HCT116 (cell line): ENCODE measurements at regions not wholly inside any gene's neighbourhood (a gene's known extent, or its start where the extent isn't known, plus 50 kb on each side); places are given as distances from the start of the nearest gene placed in this dataset.

Experiments used
- EGR1 ChIP-seq: IDR thresholded peaks from 2 replicates; pipeline ENCODE4 v1.6.1; 2012; ENCODE audit warnings: low read depth
- EZH2 ChIP-seq: fragments of 200-600 bp; sonication (generic); IDR thresholded peaks from 2 replicates; pipeline ENCODE4 v1.6.1; 2017; ENCODE audit warnings: antibody characterized with exemption, mixed run types
- POLR2A ChIP-seq: IDR thresholded peaks from 2 replicates; pipeline ENCODE4 v1.7.0; 2011; ENCODE audit warnings: borderline replicate concordance; ENCODE audit not compliant: insufficient read depth, insufficient read length; ENCODE audit errors: extremely low read depth
- POLR2AphosphoS5 ChIP-seq: IDR thresholded peaks from 2 replicates; pipeline ENCODE4 v1.6.1; 2011; ENCODE audit warnings: mild to moderate bottlenecking, low read depth, low read length, moderate library complexity
- RAD21 ChIP-seq: IDR thresholded peaks from 2 replicates; pipeline ENCODE4 v1.6.1; 2012; ENCODE audit warnings: low read depth, mild to moderate bottlenecking
- REST ChIP-seq: IDR thresholded peaks from 2 replicates; pipeline ENCODE4 v1.6.1; 2012; ENCODE audit warnings: low read depth
- SIN3A ChIP-seq: IDR thresholded peaks from 2 replicates; pipeline ENCODE4 v1.6.1; 2012; ENCODE audit warnings: low read depth
- SRF ChIP-seq: IDR thresholded peaks from 2 replicates; pipeline ENCODE4 v1.6.1; 2012; ENCODE audit warnings: low read depth
- YY1 ChIP-seq: IDR thresholded peaks from 2 replicates; pipeline ENCODE4 v1.6.1; 2011; ENCODE audit warnings: low read length, low read depth, moderate library complexity, mild to moderate bottlenecking; ENCODE audit not compliant: insufficient replicate concordance; ENCODE audit errors: extremely low read depth
- ZBTB33 ChIP-seq: IDR thresholded peaks from 2 replicates; pipeline ENCODE4 v1.6.1; 2011; ENCODE audit warnings: mild to moderate bottlenecking, low read length, moderate library complexity; ENCODE audit not compliant: insufficient replicate concordance; ENCODE audit errors: extremely low read depth
- TF ChIP-seq, protein P1 (sequence below), 3 experiments: fragments of 200-600 bp in 1 of 3; sonication (generic) in 1 of 3; IDR thresholded peaks in 2 of 3; conservative IDR thresholded peaks in 1 of 3; 2 replicates each; pipeline ENCODE4 v1.5.1; 2012 to 2017; ENCODE audit warnings: low read depth in 2 of 3, low read length in 2 of 3, antibody characterized with exemption in 1 of 3, borderline replicate concordance in 1 of 3, control low read depth in 1 of 3, mild to moderate bottlenecking in 1 of 3, mixed read lengths in 1 of 3, mixed run types in 1 of 3, moderate library complexity in 1 of 3; ENCODE audit not compliant: insufficient read depth in 1 of 3
- TF ChIP-seq, protein P2 (sequence below): IDR thresholded peaks from 2 replicates; pipeline ENCODE4 v1.6.1; 2012
- TF ChIP-seq, protein P3 (sequence below): IDR thresholded peaks from 2 replicates; pipeline ENCODE4 v1.6.1; 2012

GRCh38 chr1:71210718-71211117 is 129.9 kb upstream of the ZRANB2 start:
- TF ChIP-seq YY1 (no peak), SRF (no peak), EZH2 (no peak), POLR2A (no peak), POLR2AphosphoS5 (no peak), REST (no peak), EGR1 (no peak), RAD21 (no peak), SIN3A (no peak), ZBTB33 (no peak)
- TF ChIP-seq, protein P1, sequence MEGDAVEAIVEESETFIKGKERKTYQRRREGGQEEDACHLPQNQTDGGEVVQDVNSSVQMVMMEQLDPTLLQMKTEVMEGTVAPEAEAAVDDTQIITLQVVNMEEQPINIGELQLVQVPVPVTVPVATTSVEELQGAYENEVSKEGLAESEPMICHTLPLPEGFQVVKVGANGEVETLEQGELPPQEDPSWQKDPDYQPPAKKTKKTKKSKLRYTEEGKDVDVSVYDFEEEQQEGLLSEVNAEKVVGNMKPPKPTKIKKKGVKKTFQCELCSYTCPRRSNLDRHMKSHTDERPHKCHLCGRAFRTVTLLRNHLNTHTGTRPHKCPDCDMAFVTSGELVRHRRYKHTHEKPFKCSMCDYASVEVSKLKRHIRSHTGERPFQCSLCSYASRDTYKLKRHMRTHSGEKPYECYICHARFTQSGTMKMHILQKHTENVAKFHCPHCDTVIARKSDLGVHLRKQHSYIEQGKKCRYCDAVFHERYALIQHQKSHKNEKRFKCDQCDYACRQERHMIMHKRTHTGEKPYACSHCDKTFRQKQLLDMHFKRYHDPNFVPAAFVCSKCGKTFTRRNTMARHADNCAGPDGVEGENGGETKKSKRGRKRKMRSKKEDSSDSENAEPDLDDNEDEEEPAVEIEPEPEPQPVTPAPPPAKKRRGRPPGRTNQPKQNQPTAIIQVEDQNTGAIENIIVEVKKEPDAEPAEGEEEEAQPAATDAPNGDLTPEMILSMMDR (IDR thresholded peaks at IDR 0.05 in 2 of 3, conservative IDR thresholded peaks at IDR 0.05 in 1 of 3; ENCODE audit: borderline replicate concordance in 1 of 3, insufficient read depth in 1 of 3, low read depth in 2 of 3, low read length in 2 of 3), result no peak
- TF ChIP-seq, protein P2, sequence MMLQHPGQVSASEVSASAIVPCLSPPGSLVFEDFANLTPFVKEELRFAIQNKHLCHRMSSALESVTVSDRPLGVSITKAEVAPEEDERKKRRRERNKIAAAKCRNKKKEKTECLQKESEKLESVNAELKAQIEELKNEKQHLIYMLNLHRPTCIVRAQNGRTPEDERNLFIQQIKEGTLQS, result no peak
- TF ChIP-seq, protein P3, sequence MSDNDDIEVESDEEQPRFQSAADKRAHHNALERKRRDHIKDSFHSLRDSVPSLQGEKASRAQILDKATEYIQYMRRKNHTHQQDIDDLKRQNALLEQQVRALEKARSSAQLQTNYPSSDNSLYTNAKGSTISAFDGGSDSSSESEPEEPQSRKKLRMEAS, result no peak
